ENCODE measurements at regions not wholly inside any gene's neighbourhood (a gene's known extent, or its start where the extent isn't known, plus 50 kb on each side); places are given as distances from the start of the nearest gene placed in this dataset.
"Not testable (repeated sequence)": the region's sequence is repeated elsewhere in the genome, so short reads cannot be mapped to it uniquely, and the experiment has no call there.

DNA sequence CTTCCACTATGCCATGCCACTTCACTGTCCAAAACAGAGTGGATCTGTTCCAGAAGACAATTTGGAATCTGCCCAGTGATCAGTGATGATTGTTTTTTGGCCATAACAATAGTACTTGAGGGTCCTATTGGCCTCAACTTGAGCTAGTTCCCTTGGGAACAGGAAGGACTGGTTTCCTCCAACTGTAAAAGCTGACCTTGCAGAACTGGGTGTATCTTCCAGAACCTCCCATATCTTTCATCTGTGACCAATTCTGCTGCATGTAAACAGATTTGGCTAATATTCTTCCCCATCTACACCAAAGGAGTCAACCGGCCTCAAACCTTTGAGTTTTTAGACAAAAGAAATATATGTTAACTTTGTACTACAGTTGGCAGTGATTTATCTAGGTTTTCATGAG lies 165.1 kb upstream of the TRPC5 start:
- no peak overlapping the region for H3K27ac ChIP-seq
- DNase-seq: no peak
- 64 to 90% methylated on average over 1 of the region's 1 CpG for WGBS, 2 donors
- peaks cover 0 to 10% (median 0%) of the 10 kb centered on the region in 11 donors for H3K9me3 ChIP-seq
- intact Hi-C loops (cut with DNase I): no loop called here
- no peaks in the 10 kb centered on the region for H3K4me1 ChIP-seq
- H3K36me3 ChIP-seq: no peaks in the 10 kb centered on the region
- no peak for TF ChIP-seq CTCF (IDR thresholded peaks at IDR 0.05)
- no peak overlapping the region for H3K4me3 ChIP-seq
- ATAC-seq: no peak
- peaks cover 0 to 4% (median 0%) of the 10 kb centered on the region in 7 donors for H3K27me3 ChIP-seq

DNA sequence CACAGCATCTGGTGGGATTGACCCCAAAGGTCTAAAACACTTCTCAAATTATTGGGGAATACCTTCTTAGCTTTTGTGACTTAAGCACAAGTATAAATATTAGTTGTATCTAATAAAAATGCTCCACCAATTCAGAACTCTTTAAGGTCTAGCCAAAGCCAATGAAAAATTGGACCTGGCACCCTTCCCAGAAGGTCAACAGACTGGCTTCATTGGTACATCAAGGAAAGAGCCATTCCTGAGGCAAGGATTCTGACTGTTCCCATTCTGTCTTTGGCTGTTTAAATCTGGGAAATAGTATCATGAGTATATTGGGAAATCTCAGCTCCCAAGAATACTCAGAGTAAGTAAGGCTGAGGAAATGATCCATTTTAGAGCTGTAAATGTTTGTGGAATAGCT lies 153.0 kb upstream of the TRPC5 start:
- no peak overlapping the region for H3K4me3 ChIP-seq
- no peaks in the 10 kb centered on the region for H3K4me1 ChIP-seq
- no peak for TF ChIP-seq CTCF (IDR thresholded peaks at IDR 0.05)
- ATAC-seq (no peak), DNase-seq (no peak)
- H3K27me3 ChIP-seq: peaks cover 0 to 12% (median 0%) of the 10 kb centered on the region in 7 donors
- H3K27ac ChIP-seq: no peak overlapping the region
- no peaks in the 10 kb centered on the region for H3K9me3 ChIP-seq
- no peaks in the 10 kb centered on the region for H3K36me3 ChIP-seq
- intact Hi-C loops (cut with DNase I): no loop called here

- no peaks in the 10 kb centered on the region for H3K4me1 ChIP-seq
- intact Hi-C loops (cut with DNase I): no loop called here
- no peaks in the 10 kb centered on the region for H3K9me3 ChIP-seq
- H3K27me3 ChIP-seq: peaks cover 0 to 12% (median 0%) of the 10 kb centered on the region in 7 donors
- H3K36me3 ChIP-seq: no peaks in the 10 kb centered on the region
- no peak overlapping the region for H3K4me3 ChIP-seq
- TF ChIP-seq CTCF (IDR thresholded peaks at IDR 0.05): no peak
- no peak overlapping the region for H3K27ac ChIP-seq
- ATAC-seq (no peak), DNase-seq (no peak)
- WGBS, 2 donors: 33 to 79% methylated on average over 1 to 3 of the region's 3 CpGs
These were observed 150.6 kb upstream of the TRPC5 start for GRCh38 chrX:112233164-112233563.

DNA sequence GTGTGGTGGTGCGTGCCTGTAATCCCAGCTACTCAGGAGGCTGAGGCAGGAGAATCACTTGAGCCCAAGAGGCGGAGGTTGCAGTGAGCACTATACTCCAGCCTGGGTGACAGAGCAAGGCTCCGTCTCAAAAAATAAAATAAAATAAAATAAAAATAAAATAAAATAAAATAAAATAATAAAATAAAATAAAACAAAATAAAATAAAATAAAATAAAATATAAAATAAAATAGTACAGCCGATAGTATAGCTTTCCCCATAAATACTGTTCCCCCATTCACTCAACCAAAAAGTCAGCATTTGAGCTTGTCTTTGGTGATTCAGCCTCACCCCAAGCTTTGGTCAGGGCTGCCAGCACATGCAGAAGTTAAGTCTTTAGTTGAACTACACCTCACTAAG lies 144.2 kb upstream of the TRPC5 start:
- intact Hi-C loops (cut with DNase I); H3K36me3 ChIP-seq; ATAC-seq; H3K9me3 ChIP-seq; H3K4me1 ChIP-seq; DNase-seq; H3K27ac ChIP-seq; H3K4me3 ChIP-seq: not testable (repeated sequence)
- 95 to 99% methylated on average over 4 of the region's 4 CpGs for WGBS, 2 donors
- H3K27me3 ChIP-seq: peaks cover 0 to 13% (median 0%) of the 10 kb centered on the region in 7 donors

DNA sequence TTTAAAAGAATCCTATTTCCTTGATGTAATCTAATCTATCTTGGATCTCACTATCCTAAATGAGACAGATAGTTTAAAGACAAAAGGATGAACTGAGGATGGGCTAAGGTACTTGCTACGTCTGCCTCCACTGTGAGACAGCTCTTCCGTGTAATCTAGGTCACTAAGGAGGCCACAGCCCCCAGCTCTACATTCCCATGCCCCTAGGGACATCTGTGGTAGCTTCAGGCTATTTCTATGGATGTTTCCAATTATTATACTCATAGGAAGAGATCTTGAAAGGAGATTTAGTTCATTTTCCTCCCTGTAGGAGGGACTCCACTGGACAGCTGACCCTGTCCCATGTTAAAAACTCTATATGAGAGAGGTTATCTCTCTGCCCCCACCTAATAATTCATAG lies 140.8 kb upstream of the TRPC5 start:
- intact Hi-C loops (cut with DNase I): no loop called here
- H3K27ac ChIP-seq: no peak overlapping the region
- DNase-seq: no peak
- H3K9me3 ChIP-seq: no peaks in the 10 kb centered on the region
- H3K36me3 ChIP-seq: no peaks in the 10 kb centered on the region
- H3K4me1 ChIP-seq: no peaks in the 10 kb centered on the region
- H3K4me3 ChIP-seq: no peak overlapping the region
- ATAC-seq: no peak
- H3K27me3 ChIP-seq: peaks cover 0 to 18% (median 0%) of the 10 kb centered on the region in 7 donors
- 39 to 60% methylated on average over 2 of the region's 2 CpGs for WGBS, 2 donors
- no peak for TF ChIP-seq CTCF (IDR thresholded peaks at IDR 0.05)
